ENCODE measurements at regions not wholly inside any gene's neighbourhood (a gene's known extent, or its start where the extent isn't known, plus 50 kb on each side); places are given as distances from the start of the nearest gene placed in this dataset.
A peak's percentile ranks its signal among the peaks of the same experiment; 100 is the strongest.
"Not testable (repeated sequence)": the region's sequence is repeated elsewhere in the genome, so short reads cannot be mapped to it uniquely, and the experiment has no call there.

DNA sequence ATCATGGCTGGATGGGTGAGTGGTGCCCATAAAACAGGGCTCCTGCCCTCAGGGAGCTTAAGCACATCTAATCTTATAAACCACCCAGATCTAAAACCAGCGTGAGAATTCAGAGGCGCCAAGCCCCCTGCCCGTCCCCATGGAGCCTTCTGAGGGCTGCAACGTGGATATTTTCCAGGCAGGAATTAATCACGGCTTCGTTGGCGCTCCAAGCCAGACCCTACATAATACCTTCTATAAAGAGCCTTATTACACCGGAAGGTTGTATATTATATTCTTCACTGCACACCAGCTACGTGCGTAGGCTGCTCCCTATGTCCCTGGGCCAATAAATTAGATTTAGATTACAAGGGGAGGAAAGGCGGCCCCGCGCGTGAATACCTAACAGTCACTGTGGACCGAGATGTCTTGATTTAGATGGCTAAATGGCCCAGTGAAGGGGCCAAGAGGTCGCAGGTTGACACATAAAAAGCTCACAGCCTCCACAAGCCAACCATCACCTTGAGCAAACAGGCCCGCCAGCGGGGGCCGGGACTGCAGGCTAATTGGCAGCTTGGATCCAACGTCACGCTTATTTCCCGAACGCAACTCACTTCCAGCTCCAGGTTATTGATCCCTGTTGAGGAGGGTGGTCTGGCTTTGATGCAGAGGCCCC, 64.7 kb upstream of the APCDD1L start:
- DNase-seq (ENCODE audit: low spot score) = no peak

DNA sequence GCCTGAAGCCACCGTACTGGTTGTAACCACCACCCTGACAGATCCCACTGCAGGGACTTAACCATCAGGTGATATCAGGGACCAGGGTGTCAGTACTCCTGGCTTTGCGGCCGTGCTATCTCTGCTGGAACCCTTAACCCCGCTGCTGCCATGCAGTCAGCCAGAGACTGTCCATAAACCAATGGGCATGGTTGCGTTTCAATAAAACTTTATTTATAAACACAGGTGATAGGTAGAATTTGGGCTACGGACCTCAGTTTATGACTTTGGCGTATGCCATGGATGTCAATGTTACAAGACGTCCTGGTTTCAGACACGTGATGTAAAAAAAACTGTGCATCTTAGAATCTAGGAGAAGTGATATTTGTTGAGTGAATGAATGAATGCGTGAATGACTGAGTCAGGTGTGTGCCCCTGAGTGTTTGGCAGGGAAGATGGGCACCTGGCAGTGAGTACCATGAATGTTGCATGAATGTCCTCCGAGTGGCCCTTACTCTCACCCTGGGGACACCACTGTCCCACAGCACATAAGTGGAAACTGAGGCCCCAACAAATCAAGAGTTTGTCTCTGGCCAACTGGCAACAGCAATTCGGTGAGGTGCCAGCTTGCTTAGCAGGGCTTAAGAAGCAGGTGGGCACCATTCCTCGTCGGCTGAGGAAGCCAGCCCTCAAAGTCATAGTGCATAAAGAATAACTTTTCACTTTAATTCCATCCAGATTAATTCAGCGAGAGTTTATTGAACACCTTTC, 64.0 kb upstream of the APCDD1L start:
- no peak for DNase-seq (ENCODE audit: low spot score)

GRCh38 chr20:58577871-58578598, 62.8 kb upstream of the APCDD1L start:
- DNase-seq (ENCODE audit: low spot score) = no peak

GRCh38 chr20:58577139-58577806, 62.1 kb upstream of the APCDD1L start:
- no peak for DNase-seq (ENCODE audit: low spot score)

- DNase-seq (ENCODE audit: low spot score) = no peak
Measured at GRCh38 chr20:58576603-58576970, 61.4 kb upstream of the APCDD1L start.

- DNase-seq (ENCODE audit: low spot score) = no peak
Measured at GRCh38 chr20:58575776-58576602, 60.8 kb upstream of the APCDD1L start.

DNA sequence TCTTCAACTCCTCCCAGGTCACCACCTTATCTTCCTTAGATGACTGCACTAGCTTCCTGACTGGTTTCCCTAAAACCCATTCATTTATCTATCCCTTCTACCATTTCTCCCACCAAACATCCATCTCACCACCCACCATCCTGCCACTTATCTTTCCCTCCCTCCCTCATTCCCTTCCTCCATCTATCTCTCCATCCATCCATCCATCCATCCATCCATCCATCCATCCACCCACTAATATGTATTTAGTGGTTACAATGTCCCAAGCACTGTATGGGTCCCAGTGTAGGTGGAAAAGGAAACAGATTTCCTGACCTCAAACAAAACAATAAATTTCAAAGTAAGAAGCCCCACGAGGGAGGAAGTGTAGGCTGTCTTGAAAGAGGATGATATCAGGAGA, 59.3 kb upstream of the APCDD1L start:
- no peak for DNase-seq (ENCODE audit: low spot score)

GRCh38 chr20:58573986-58574385, 58.8 kb upstream of the APCDD1L start:
- no peak for DNase-seq (ENCODE audit: low spot score)

- no peak for DNase-seq (ENCODE audit: low spot score)
Measured at GRCh38 chr20:58573257-58573656, 58.1 kb upstream of the APCDD1L start.

GRCh38 chr20:58572428-58572763, 57.2 kb upstream of the APCDD1L start:
- not testable (repeated sequence) for DNase-seq (ENCODE audit: low spot score)

GRCh38 chr20:58571693-58572427, 56.7 kb upstream of the APCDD1L start:
- DNase-seq (ENCODE audit: low spot score) = no peak

GRCh38 chr20:58571356-58571692, 56.1 kb upstream of the APCDD1L start:
- no peak for DNase-seq (ENCODE audit: low spot score)

DNA sequence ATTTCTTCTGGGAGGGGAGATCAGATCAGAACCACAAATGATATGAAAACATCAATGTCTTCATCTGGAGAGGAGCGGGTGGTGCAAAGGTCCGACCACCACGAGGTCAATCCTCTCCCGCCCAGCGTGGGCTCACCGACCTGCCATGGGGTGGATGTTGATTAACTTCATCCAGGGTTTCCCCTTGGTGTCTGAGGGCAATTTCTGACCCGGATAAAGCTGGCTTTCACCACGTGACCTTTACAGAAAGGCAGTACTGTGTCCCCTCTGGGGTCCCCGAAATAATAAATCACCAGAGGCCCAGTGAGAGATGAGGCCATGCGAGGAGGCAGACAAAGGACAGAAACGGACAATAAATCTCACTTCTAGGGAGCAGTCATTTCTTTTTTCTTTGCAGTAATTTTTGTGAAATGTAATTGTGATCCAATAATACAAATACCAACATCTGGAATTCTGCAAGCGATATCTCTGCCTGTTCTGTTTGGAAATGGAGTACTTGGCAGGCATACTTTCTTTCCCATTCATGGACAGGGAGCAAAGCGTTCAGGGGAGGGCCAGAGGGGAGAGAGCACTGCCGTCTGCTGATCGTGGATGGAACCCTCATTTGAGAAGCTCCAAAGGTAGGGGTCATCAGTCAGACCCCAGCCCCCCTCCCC, 55.1 kb upstream of the APCDD1L start:
- DNase-seq (ENCODE audit: low spot score) = peak; percentile 65

DNA sequence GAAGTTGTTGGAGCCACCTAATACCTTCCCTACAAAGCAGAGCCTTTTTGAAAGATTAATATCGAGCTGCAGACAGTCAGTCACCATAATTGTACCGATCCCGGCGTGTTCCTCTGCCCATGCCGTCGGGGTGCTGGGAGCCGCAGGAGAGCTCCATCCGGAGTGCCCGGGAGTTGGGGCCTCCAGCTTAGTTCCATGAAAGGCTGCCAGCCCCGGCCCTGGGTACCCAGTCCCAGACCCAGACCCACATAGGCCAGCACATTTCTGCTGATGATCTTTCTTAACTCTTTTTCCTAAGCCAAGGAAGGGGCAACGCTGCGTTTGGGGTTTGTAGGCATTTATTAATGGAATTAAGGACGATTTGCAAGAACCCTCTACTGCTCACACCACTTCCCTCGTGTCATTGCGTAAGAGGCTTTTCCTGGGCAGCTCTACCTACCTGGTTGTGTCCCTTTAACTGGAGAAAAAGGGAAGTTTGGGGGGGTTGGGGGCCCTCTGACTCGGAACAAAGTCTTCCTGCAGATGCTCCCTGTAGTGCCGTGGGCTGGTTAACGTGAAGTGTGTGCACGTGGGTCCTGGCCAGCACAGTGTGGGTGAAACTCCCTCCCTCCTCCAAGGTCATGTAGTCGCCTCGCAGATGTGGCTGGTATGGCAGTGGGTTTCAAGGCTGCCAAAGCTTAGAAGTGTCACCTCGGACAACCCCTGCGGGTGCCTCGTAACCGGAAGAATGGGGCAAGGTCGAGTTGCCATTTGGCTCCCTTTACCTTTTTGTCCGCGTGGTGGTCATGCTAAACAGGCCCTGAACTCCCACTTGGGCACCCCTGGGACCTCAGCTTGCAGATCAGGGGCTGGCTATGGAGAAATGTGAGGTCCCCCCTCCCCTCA, 54.3 kb upstream of the APCDD1L start:
- DNase-seq (ENCODE audit: low spot score) = no peak

DNA sequence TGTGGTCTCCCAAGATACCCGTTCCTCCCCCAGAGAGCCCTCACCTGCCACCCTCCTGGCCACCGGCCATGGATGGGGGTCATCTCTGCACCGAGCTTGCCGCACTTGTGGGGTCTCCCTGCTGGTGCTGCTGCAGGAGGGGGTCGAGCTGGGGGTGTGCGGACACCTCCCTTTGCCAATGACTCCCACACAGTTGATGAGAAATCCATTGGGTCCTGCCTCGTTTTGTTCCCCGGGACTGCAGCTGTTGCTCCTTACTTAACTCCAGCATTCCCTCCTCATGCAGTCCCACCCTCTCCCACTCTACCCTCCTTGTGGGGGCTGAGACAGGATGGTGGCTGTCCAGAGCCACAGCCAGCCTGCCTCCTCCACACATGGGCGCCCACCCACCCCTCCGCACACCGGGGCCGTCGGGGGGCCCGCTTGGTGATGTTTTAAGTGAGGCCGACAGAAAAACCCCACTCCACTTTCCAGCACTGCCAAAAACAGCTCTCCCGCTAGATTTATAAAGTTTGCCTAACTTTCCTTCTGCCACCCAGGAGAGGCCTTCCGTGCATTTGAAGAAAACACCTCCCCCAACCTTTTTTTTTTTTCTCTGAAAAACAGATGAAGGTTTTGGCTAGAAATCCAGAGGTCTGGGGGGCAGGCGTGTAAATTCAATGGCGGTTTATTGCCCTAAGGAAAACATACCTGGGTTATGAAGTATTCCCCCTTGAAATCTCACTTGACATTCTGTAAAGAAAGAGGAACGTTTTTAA, 53.5 kb upstream of the APCDD1L start:
- DNase-seq (ENCODE audit: low spot score) = no peak

- no peak for DNase-seq (ENCODE audit: low spot score)
Measured at GRCh38 chr20:58568126-58568482, 52.9 kb upstream of the APCDD1L start.

- DNase-seq (ENCODE audit: low spot score) = no peak
Measured at GRCh38 chr20:58567437-58567836, 52.2 kb upstream of the APCDD1L start.

DNA sequence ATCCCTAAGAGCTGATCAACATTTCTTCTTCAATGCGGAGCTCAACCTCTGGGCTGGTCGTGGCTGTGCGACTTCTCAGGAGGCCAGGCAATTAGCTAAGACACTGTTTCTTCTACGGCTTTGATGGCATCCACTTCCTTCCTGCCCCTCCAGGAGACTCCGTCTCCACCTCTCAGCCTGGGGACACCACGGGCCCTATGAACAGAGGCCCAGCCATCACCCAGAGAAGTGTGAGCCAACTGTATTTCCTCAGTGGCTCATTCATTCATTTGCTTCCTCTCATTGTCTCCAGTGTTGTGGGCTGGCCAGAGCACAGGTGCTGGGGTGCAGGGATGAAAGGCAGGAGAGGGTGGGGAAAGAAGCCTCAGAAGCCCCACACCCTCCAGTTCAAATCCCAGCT, 51.8 kb upstream of the APCDD1L start:
- no peak for DNase-seq (ENCODE audit: low spot score)

Measured in AG20443 (cell line).